Liver (tissue), 3 donors: ENCODE measurements at regions not wholly inside any gene's neighbourhood (a gene's known extent, or its start where the extent isn't known, plus 50 kb on each side); places are given as distances from the start of the nearest gene placed in this dataset.

ENCODE experiments used
- CTCF ChIP-seq: fragments of 150-350 bp; IDR thresholded peaks from 2 replicates; pipeline ENCODE4 v1.5.1; 2017; ENCODE audit warnings: improper control_type of control experiment, low read depth, low read length; ENCODE audit not compliant: missing input control
- MAX ChIP-seq: IDR thresholded peaks from 2 replicates; pipeline ENCODE4 v1.6.1; 2016; ENCODE audit warnings: antibody characterized with exemption
- RAD21 ChIP-seq, 2 donors: IDR thresholded peaks; 2 replicates each; pipeline ENCODE4 v1.6.1; 2016; ENCODE audit warnings: antibody characterized with exemption in 2 of 2, mild to moderate bottlenecking in 2 of 2
- RXRA ChIP-seq, 2 donors: IDR thresholded peaks; 2 replicates each; pipeline ENCODE4 v1.6.1; 2017 to 2018; ENCODE audit warnings: antibody characterized with exemption in 2 of 2, mild to moderate bottlenecking in 1 of 2
- donor health status: healthy.
- donor health status: healthy.

- TF ChIP-seq CTCF = no peak
- TF ChIP-seq RAD21 (IDR thresholded peaks at IDR 0.05) = no peak
- no peak for TF ChIP-seq RXRA (IDR thresholded peaks at IDR 0.05)
- no peak for TF ChIP-seq MAX
Observed at GRCh38 chr14:66206554-66206953, 279.6 kb upstream of the CCDC196 start.
